K562 (cell line): ENCODE measurements at regions not wholly inside any gene's neighbourhood (a gene's known extent, or its start where the extent isn't known, plus 50 kb on each side); places are given as distances from the start of the nearest gene placed in this dataset.

Source experiments
- ATAC-seq: fragments of 200-7000 bp; cut with Tn5 transposase; 3 replicates; pipeline ENCODE4 v1.9.1; 2020; ENCODE audit warnings: moderate library complexity
- BruUV-seq: library from RNA; stranded (reverse); fragments of 400-500 nt; replicated peaks from 2 replicates; lab custom pipeline; 2021; lab: Mats Ljungman, UMichigan
- CTCF ChIA-PET: fragments of 300-600 bp; formaldehyde crosslinking; extraction: SDS; loops from one replicate; lab custom pipeline; 2021; ENCODE audit warnings: low intra/inter-chr PET ratio; lab: Yijun Ruan, JAX
- POLR2A ChIA-PET: fragments of 300-600, 350-650 bp; sonication (Branson Sonifier 250); formaldehyde crosslinking; extraction: SDS; loops from one replicate; lab custom pipeline; 2021; ENCODE audit warnings: antibody characterized with exemption, inconsistent platforms; lab: Yijun Ruan, JAX
- DNase-seq, 4 experiments: peaks; one replicate each; pipeline versions ENCODE4 v3.0.0 to v3.0.0-alpha.2; 2011 to 2018; ENCODE audit warnings: low spot score in 3 of 4, mixed read lengths in 3 of 4; ENCODE audit errors: extremely low read depth in 1 of 4
- FAIRE-seq: peaks from 2 replicates; lab custom pipeline; 2011; peaks lifted over from hg19 to GRCh38; lab: Jason Lieb, UNC
- H2AFZ ChIP-seq: 2 replicates; pipeline ENCODE4 v1.6.0; 2011; ENCODE audit warnings: low read depth, low read length, control low read depth, inconsistent platforms
- H3K27ac ChIP-seq: fragments of 200-600 bp; 3 replicates; pipeline ENCODE4 v1.8.0; 2011; ENCODE audit warnings: low read depth, mild to moderate bottlenecking, control low read depth, inconsistent platforms, low read length, moderate library complexity, mixed read lengths; ENCODE audit errors: extremely low read depth
- H3K27me3 ChIP-seq, 2 experiments: fragments of 300-600 bp in 1 of 2; 2 replicates in 1 of 2; 3 replicates in 1 of 2; pipeline versions ENCODE4 v1.6.0 to v1.8.0; 2011; ENCODE audit warnings: inconsistent platforms in 2 of 2, low read length in 2 of 2, mild to moderate bottlenecking in 1 of 2, mixed read lengths in 1 of 2, moderate library complexity in 1 of 2; ENCODE audit not compliant: control insufficient read depth in 2 of 2, insufficient read depth in 2 of 2
- H3K36me3 ChIP-seq: fragments of 300-600 bp; 3 replicates; pipeline ENCODE4 v1.8.0; 2011; ENCODE audit warnings: mild to moderate bottlenecking, low read length, inconsistent platforms; ENCODE audit not compliant: control insufficient read depth, insufficient read depth
- H3K4me1 ChIP-seq, 2 experiments: fragments of 200-600 bp in 1 of 2; replicated peaks in 1 of 2; 2 replicates in 1 of 2; 3 replicates in 1 of 2; pipeline versions ENCODE4 v1.5.1 to v1.8.0; 2011; ENCODE audit warnings: inconsistent platforms in 2 of 2, low read length in 2 of 2, mild to moderate bottlenecking in 1 of 2, mixed read lengths in 1 of 2, moderate library complexity in 1 of 2; ENCODE audit not compliant: control insufficient read depth in 2 of 2, insufficient read depth in 2 of 2
- H3K4me2 ChIP-seq: 2 replicates; pipeline ENCODE4 v1.6.1; 2011; ENCODE audit warnings: low read length, control low read depth, inconsistent platforms, mixed read lengths; ENCODE audit not compliant: insufficient read depth
- H3K4me3 ChIP-seq: fragments of 200-600 bp; sonication (generic), shearing (Covaris generic); 2 replicates; pipeline ENCODE4 v1.5.1; 2016; ENCODE audit warnings: control low read depth, inconsistent platforms
- H3K79me2 ChIP-seq: fragments of 200-600 bp; 3 replicates; pipeline ENCODE4 v1.8.0; 2011; ENCODE audit warnings: low read length, inconsistent platforms; ENCODE audit not compliant: control insufficient read depth, insufficient read depth
- H3K9ac ChIP-seq, 2 experiments: 2 replicates each; pipeline versions ENCODE4 v1.6.0 to v1.6.1; 2011; ENCODE audit warnings: low read depth in 2 of 2, low read length in 2 of 2, control low read depth in 1 of 2, inconsistent platforms in 1 of 2, mild to moderate bottlenecking in 1 of 2, mixed read lengths in 1 of 2; ENCODE audit not compliant: insufficient read depth in 1 of 2
- H3K9me1 ChIP-seq: one replicate; pipeline ENCODE4 v1.6.0; 2011; ENCODE audit warnings: inconsistent platforms, mild to moderate bottlenecking, low read length, moderate library complexity; ENCODE audit not compliant: control insufficient read depth, insufficient read depth
- H3K9me3 ChIP-seq: replicated peaks from 2 replicates; pipeline ENCODE4 v1.5.1; 2011; ENCODE audit warnings: low read depth, low read length, inconsistent platforms; ENCODE audit not compliant: control insufficient read depth, insufficient read depth
- H4K20me1 ChIP-seq: replicated peaks from 2 replicates; pipeline ENCODE4 v1.6.1; 2011; ENCODE audit warnings: low read length, inconsistent platforms, mixed read lengths; ENCODE audit not compliant: control insufficient read depth, insufficient read depth
- CBFA2T3 ChIP-seq: fragments of 450-650 bp; IDR thresholded peaks from 2 replicates; pipeline ENCODE4 v1.6.1; 2017
- DPF2 ChIP-seq: fragments of 450-650 bp; IDR thresholded peaks from 2 replicates; pipeline ENCODE4 v1.6.1; 2016
- E4F1 ChIP-seq: fragments of 250-450 bp; sonication (Bioruptor Pico); IDR thresholded peaks from 2 replicates; pipeline ENCODE4 v1.5.0; 2021; ENCODE audit warnings: mild to moderate bottlenecking, borderline replicate concordance
- HDAC1 ChIP-seq, 2 experiments: fragments of 450-650 bp; IDR thresholded peaks; 2 replicates each; pipeline ENCODE4 v1.6.1; 2016 to 2017; ENCODE audit warnings: inconsistent platforms in 1 of 2, mild to moderate bottlenecking in 1 of 2, moderate library complexity in 1 of 2
- NCOA2 ChIP-seq, 2 experiments: fragments of 450-650 bp; IDR thresholded peaks; 2 replicates each; pipeline ENCODE4 v1.6.1; 2018; ENCODE audit warnings: mild to moderate bottlenecking in 2 of 2, moderate library complexity in 1 of 2; ENCODE audit not compliant: partially characterized antibody in 2 of 2
- POLR2A ChIP-seq: fragments of 450-650 bp; conservative IDR thresholded peaks from 2 replicates; pipeline ENCODE4 v1.6.1; 2016
- RBM14 ChIP-seq: fragments of 200-400 bp; formaldehyde crosslinking; IDR thresholded peaks from 2 replicates; pipeline ENCODE4 v1.6.1; 2018; ENCODE audit warnings: low read depth, mild to moderate bottlenecking, low read length, moderate library complexity, borderline replicate concordance; ENCODE audit not compliant: insufficient read depth
- STAT5B ChIP-seq: fragments of 250-450 bp; sonication (Bioruptor Pico); IDR thresholded peaks from 2 replicates; pipeline ENCODE4 v1.8.0; 2021; ENCODE audit warnings: mild to moderate bottlenecking, inconsistent platforms
- TAF1 ChIP-seq: IDR thresholded peaks from 2 replicates; pipeline ENCODE4 v1.6.1; 2011; ENCODE audit warnings: mild to moderate bottlenecking, low read length, moderate library complexity; ENCODE audit not compliant: insufficient read depth, control insufficient read depth, severe bottlenecking; ENCODE audit errors: extremely low read depth
- ZBTB17 ChIP-seq: fragments of 450-650 bp; formaldehyde crosslinking; IDR thresholded peaks from 2 replicates; pipeline ENCODE4 v1.4.0; 2020; ENCODE audit warnings: mild to moderate bottlenecking
- WGBS: fragments of 100-300 bp; shearing (Covaris generic); methylation state at CpG from one replicate; pipeline ENCODE4 v1.1.6; 2016; ENCODE audit warnings: low coverage, mixed read lengths; ENCODE audit not compliant: insufficient coverage; ENCODE audit errors: missing lambda C conversion rate; 5-methylcytosine and 5-hydroxymethylcytosine counted together
- in situ Hi-C: fragments of 300-500 bp; cut with MboI; formaldehyde crosslinking; loops from 4 replicates; pipeline ENCODE4 v1.15.0; 2018; ENCODE audit warnings: inconsistent platforms, mixed read lengths
- intact Hi-C: fragments of 100-400 bp; cut with micrococcal nuclease; formaldehyde crosslinking; loops from 2 replicates; pipeline ENCODE4 v1.14.2; 2022
- TF ChIP-seq, protein P1 (sequence below): fragments of 250-450 bp; sonication (Bioruptor Pico); IDR thresholded peaks from 2 replicates; pipeline ENCODE4 v1.8.0; 2021; ENCODE audit warnings: moderate library complexity, mild to moderate bottlenecking, inconsistent platforms

DNA sequence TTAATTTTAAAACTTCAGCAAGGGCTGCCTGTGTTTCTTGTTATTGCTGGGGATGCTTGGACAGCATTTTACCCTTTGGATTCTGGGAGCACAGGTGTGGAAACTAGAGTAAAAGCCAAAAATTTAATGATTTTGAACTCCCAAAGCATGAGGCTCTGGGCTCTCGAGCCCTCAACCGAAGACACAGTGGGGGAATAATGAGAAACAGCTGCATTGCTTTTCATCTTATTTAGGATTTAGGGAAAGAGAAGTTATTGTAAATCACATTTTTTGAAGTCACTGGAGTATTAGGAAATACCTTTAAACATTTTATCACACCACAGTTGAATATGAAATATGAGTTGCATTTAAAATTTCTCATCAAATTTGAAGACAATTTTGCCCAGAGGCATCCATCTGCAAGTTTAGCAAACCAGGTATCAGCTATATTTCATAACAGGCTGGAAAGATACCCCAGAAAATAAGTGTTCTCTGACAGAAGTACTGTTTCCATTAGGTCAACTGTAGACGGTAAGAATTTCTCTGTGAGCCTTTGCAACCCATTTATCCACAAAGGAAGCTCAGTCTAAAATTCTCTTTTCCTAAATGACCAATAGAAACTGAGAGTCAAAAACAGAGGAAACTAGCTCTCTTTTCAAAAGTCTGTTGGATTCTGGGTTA lies 290.6 kb upstream of the PHYHIPL start (continued):
- TF ChIP-seq, protein P1, sequence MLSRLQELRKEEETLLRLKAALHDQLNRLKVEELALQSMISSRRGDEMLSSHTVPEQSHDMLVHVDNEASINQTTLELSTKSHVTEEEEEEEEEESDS (CRISPR knock-in tag): no peak
- TF ChIP-seq DPF2: no peak
- TF ChIP-seq, all 486 proteins: peak for 0

- TF ChIP-seq TAF1 (no peak), E4F1 (CRISPR knock-in tag) (no peak), NCOA2 (IDR thresholded peaks at IDR 0.05; ENCODE audit: partially characterized antibody in 2 of 2) (no peak), ZBTB17 (CRISPR knock-in tag) (no peak), HDAC1 (IDR thresholded peaks at IDR 0.05) (no peak), RBM14 (no peak), POLR2A (no peak), CBFA2T3 (no peak), STAT5B (CRISPR knock-in tag) (no peak)
- no peak overlapping the region for H3K4me3 ChIP-seq
- intact Hi-C loops: no loop called here
- H3K9me3 ChIP-seq: no peaks in the 10 kb centered on the region
- H3K36me3 ChIP-seq: no peaks in the 10 kb centered on the region
- H4K20me1 ChIP-seq: no peaks in the 10 kb centered on the region
- no peak for ATAC-seq
- H3K27me3 ChIP-seq: no peaks in the 10 kb centered on the region
- no peaks in the 10 kb centered on the region for H3K79me2 ChIP-seq
- no TSS peak for BruUV-seq
- WGBS: 0% methylated on average over 2 of the region's 2 CpGs
- no peak for FAIRE-seq
- DNase-seq: no peak
- no peak overlapping the region for H3K27ac ChIP-seq
- H3K9ac ChIP-seq: no peak overlapping the region
- H3K4me1 ChIP-seq: no peaks in the 10 kb centered on the region
- H3K9me1 ChIP-seq: no peaks in the 10 kb centered on the region
- ChIA-PET POLR2A (no interaction called here), CTCF (no interaction called here)
- H3K4me2 ChIP-seq: no peak overlapping the region
- H2AFZ ChIP-seq: no peak overlapping the region
- in situ Hi-C loops: no loop called here
Observed at GRCh38 chr10:58886406-58886805, 290.0 kb upstream of the PHYHIPL start.
